H1 (cell line): ENCODE measurements at regions not wholly inside any gene's neighbourhood (a gene's known extent, or its start where the extent isn't known, plus 50 kb on each side); places are given as distances from the start of the nearest gene placed in this dataset.

ENCODE experiments used
- CTCF ChIA-PET: fragments of 300-600 bp; sonication (Branson Sonifier 250); formaldehyde crosslinking; loops from one replicate; lab custom pipeline; 2021; ENCODE audit not compliant: partially characterized antibody; lab: Charles Lee
- POLR2A ChIA-PET: fragments of 300-600 bp; sonication (Branson Sonifier 250); formaldehyde crosslinking; loops from one replicate; lab custom pipeline; 2021; ENCODE audit warnings: inconsistent platforms; ENCODE audit not compliant: partially characterized antibody; lab: Charles Lee
- DNase-seq, 2 experiments: peaks; one replicate each; pipeline versions ENCODE4 v3.0.0 to v3.0.0-alpha.2; 2010 to 2022; ENCODE audit warnings: low spot score in 2 of 2, low read depth in 1 of 2, mixed read lengths in 1 of 2
- FAIRE-seq: peaks from 2 replicates; lab custom pipeline; 2011; peaks lifted over from hg19 to GRCh38; lab: Jason Lieb, UNC
- H2AFZ ChIP-seq: 2 replicates; pipeline ENCODE4 v1.8.1; 2012; ENCODE audit warnings: low read length, inconsistent platforms
- H2AK5ac ChIP-seq: 2 replicates; pipeline ENCODE4 v1.6.1; 2013; ENCODE audit warnings: low read depth, low read length
- H2BK120ac ChIP-seq: replicated peaks from 2 replicates; pipeline ENCODE3; 2013; ENCODE audit warnings: low read depth, low read length, inconsistent platforms
- H2BK12ac ChIP-seq: 2 replicates; pipeline ENCODE4 v1.6.1; 2013; ENCODE audit warnings: low read depth, low read length
- H2BK15ac ChIP-seq: 2 replicates; pipeline ENCODE4 v1.6.1; 2013; ENCODE audit warnings: low read length
- H2BK20ac ChIP-seq: 2 replicates; pipeline ENCODE4 v1.6.1; 2013; ENCODE audit warnings: low read length
- H2BK5ac ChIP-seq: 2 replicates; pipeline ENCODE4 v1.6.1; 2013; ENCODE audit warnings: low read depth, low read length
- H3K14ac ChIP-seq: 2 replicates; pipeline ENCODE4 v1.6.1; 2013; ENCODE audit warnings: inconsistent platforms; ENCODE audit not compliant: insufficient read length
- H3K18ac ChIP-seq: 2 replicates; pipeline ENCODE4 v1.6.1; 2013; ENCODE audit warnings: low read length; ENCODE audit errors: extremely low read depth
- H3K23ac ChIP-seq: 2 replicates; pipeline ENCODE4 v1.6.1; 2013; ENCODE audit warnings: inconsistent platforms; ENCODE audit not compliant: insufficient read length
- H3K23me2 ChIP-seq: 2 replicates; pipeline ENCODE4 v1.6.1; 2013; ENCODE audit warnings: low read depth, low read length
- H3K27ac ChIP-seq: 2 replicates; pipeline ENCODE4 v1.6.1; 2011; ENCODE audit warnings: low read depth, low read length, inconsistent platforms
- H3K27me3 ChIP-seq, 4 experiments: replicated peaks in 1 of 4; 1 replicate in 1 of 4; 2 replicates in 3 of 4; pipeline versions ENCODE4 v1.6.1 to v1.8.1; 2011 to 2013; ENCODE audit warnings: low read length in 3 of 4, mild to moderate bottlenecking in 3 of 4, inconsistent platforms in 2 of 4, mixed read lengths in 2 of 4, moderate library complexity in 1 of 4; ENCODE audit not compliant: control insufficient read depth in 3 of 4, insufficient read depth in 3 of 4; ENCODE audit errors: extremely low read depth in 1 of 4
- H3K36me3 ChIP-seq, 4 experiments: 2 replicates each; pipeline versions ENCODE4 v1.6.1 to v1.8.1; 2011 to 2013; ENCODE audit warnings: mild to moderate bottlenecking in 4 of 4, low read length in 3 of 4, moderate library complexity in 2 of 4, control low read depth in 1 of 4, inconsistent platforms in 1 of 4; ENCODE audit not compliant: insufficient read depth in 4 of 4, control insufficient read depth in 2 of 4
- H3K4ac ChIP-seq: replicated peaks from 2 replicates; pipeline ENCODE3; 2013; ENCODE audit warnings: low read length, low read depth, mixed read lengths, inconsistent platforms; ENCODE audit not compliant: insufficient read length
- H3K4me1 ChIP-seq, 4 experiments: replicated peaks in 1 of 4; 1 replicate in 1 of 4; 2 replicates in 3 of 4; pipeline versions ENCODE4 v1.6.1 to v1.8.1; 2011 to 2013; ENCODE audit warnings: low read length in 3 of 4, inconsistent platforms in 2 of 4, mixed read lengths in 1 of 4; ENCODE audit not compliant: insufficient read depth in 4 of 4, control insufficient read depth in 3 of 4
- H3K4me2 ChIP-seq, 2 experiments: 2 replicates each; pipeline versions ENCODE4 v1.6.1 to v1.8.1; 2011 to 2013; ENCODE audit warnings: low read depth in 2 of 2, low read length in 2 of 2, control low read depth in 1 of 2, inconsistent platforms in 1 of 2, mild to moderate bottlenecking in 1 of 2; ENCODE audit not compliant: insufficient read depth in 1 of 2
- H3K4me3 ChIP-seq, 4 experiments: fragments of 200-600, 300-600 bp in 1 of 4; sonication (generic), shearing (Covaris generic), sonication (Bioruptor Twin) in 1 of 4; 2 replicates each; pipeline versions ENCODE4 v1.5.1 to v1.8.1; 2011 to 2016; ENCODE audit warnings: low read length in 4 of 4, low read depth in 3 of 4, control low read depth in 2 of 4, inconsistent platforms in 2 of 4, mild to moderate bottlenecking in 2 of 4, mixed read lengths in 1 of 4, moderate library complexity in 1 of 4; ENCODE audit not compliant: insufficient read depth in 2 of 4; ENCODE audit errors: extremely low read depth in 1 of 4
- H3K56ac ChIP-seq: replicated peaks from 2 replicates; pipeline ENCODE3; 2013; ENCODE audit warnings: low read depth, mild to moderate bottlenecking, mixed read lengths, low read length, inconsistent platforms; ENCODE audit not compliant: insufficient read length
- H3K79me1 ChIP-seq: 2 replicates; pipeline ENCODE4 v1.6.1; 2013; ENCODE audit warnings: low read depth, low read length, control low read depth
- H3K79me2 ChIP-seq, 2 experiments: 2 replicates each; pipeline versions ENCODE4 v1.6.1 to v1.8.1; 2012 to 2013; ENCODE audit warnings: low read length in 2 of 2, mild to moderate bottlenecking in 2 of 2, inconsistent platforms in 1 of 2; ENCODE audit not compliant: insufficient read depth in 2 of 2, control insufficient read depth in 1 of 2
- H3K9ac ChIP-seq, 4 experiments: replicated peaks in 1 of 4; 1 replicate in 1 of 4; 2 replicates in 3 of 4; pipeline versions ENCODE4 v1.6.1 to v1.8.1; 2011 to 2013; ENCODE audit warnings: low read depth in 3 of 4, low read length in 3 of 4, control low read depth in 2 of 4, mild to moderate bottlenecking in 2 of 4, moderate library complexity in 2 of 4, inconsistent platforms in 1 of 4; ENCODE audit errors: extremely low read depth in 1 of 4
- H3K9me3 ChIP-seq, 2 experiments: 2 replicates each; pipeline versions ENCODE4 v1.6.1 to v1.8.1; 2012 to 2013; ENCODE audit warnings: mild to moderate bottlenecking in 2 of 2, moderate library complexity in 2 of 2, control low read depth in 1 of 2, inconsistent platforms in 1 of 2, low read depth in 1 of 2, low read length in 1 of 2, mixed read lengths in 1 of 2; ENCODE audit not compliant: insufficient read depth in 2 of 2
- H4K20me1 ChIP-seq, 2 experiments: replicated peaks in 1 of 2; 2 replicates each; pipeline versions ENCODE3 to v1.8.1; 2011 to 2013; ENCODE audit warnings: inconsistent platforms in 2 of 2, low read length in 2 of 2, mild to moderate bottlenecking in 1 of 2; ENCODE audit not compliant: insufficient read depth in 2 of 2, control insufficient read depth in 1 of 2
- H4K5ac ChIP-seq: 2 replicates; pipeline ENCODE4 v1.6.1; 2013; ENCODE audit warnings: low read length, low read depth, mixed read lengths, inconsistent platforms; ENCODE audit not compliant: insufficient read length
- H4K8ac ChIP-seq: 2 replicates; pipeline ENCODE4 v1.8.0; 2013; ENCODE audit warnings: mild to moderate bottlenecking, moderate library complexity, low read length, inconsistent platforms; ENCODE audit not compliant: insufficient read depth; ENCODE audit errors: extremely low read depth
- H4K91ac ChIP-seq: replicated peaks from 2 replicates; pipeline ENCODE3; 2013; ENCODE audit warnings: low read length, mixed read lengths, inconsistent platforms; ENCODE audit not compliant: insufficient read length
- ATF3 ChIP-seq: IDR thresholded peaks from 2 replicates; pipeline ENCODE4 v1.6.1; 2011; ENCODE audit warnings: low read depth, mild to moderate bottlenecking, low read length; ENCODE audit not compliant: insufficient read depth
- CHD1 ChIP-seq: IDR thresholded peaks from 2 replicates; pipeline ENCODE4 v1.6.1; 2012; ENCODE audit warnings: low read depth, low read length, improper control_type of control experiment
- CTCF ChIP-seq, 3 experiments: IDR thresholded peaks; 1 replicate in 2 of 3; 2 replicates in 1 of 3; pipeline versions ENCODE4 v1.5.1 to v1.6.1; 2011; ENCODE audit warnings: low read length in 3 of 3, mild to moderate bottlenecking in 3 of 3, inconsistent platforms in 2 of 3, low read depth in 1 of 3, moderate library complexity in 1 of 3; ENCODE audit not compliant: insufficient read depth in 1 of 3; ENCODE audit errors: control extremely low read depth in 1 of 3
- E2F6 ChIP-seq: IDR thresholded peaks from 2 replicates; pipeline ENCODE4 v1.6.1; 2012; ENCODE audit warnings: inconsistent platforms
- EZH2 ChIP-seq: fragments of 200-600 bp; sonication (generic); IDR thresholded peaks from 2 replicates; pipeline ENCODE4 v1.7.1; 2012; ENCODE audit warnings: low read depth, mild to moderate bottlenecking, moderate library complexity, low read length, inconsistent platforms; ENCODE audit not compliant: severe bottlenecking
- FOSL1 ChIP-seq: IDR thresholded peaks from 2 replicates; pipeline ENCODE4 v1.6.1; 2011; ENCODE audit warnings: mild to moderate bottlenecking, low read depth, low read length, moderate library complexity; ENCODE audit not compliant: insufficient read depth
- HDAC2 ChIP-seq, 2 experiments: fragments of 300-600 bp in 1 of 2; sonication (generic) in 1 of 2; IDR thresholded peaks; 2 replicates each; pipeline ENCODE4 v1.6.1; 2011 to 2012; ENCODE audit warnings: low read depth in 2 of 2, low read length in 2 of 2, mild to moderate bottlenecking in 2 of 2, moderate library complexity in 2 of 2, borderline replicate concordance in 1 of 2, inconsistent platforms in 1 of 2
- PHF8 ChIP-seq: fragments of 200-600 bp; sonication (generic); conservative IDR thresholded peaks from 2 replicates; pipeline ENCODE4 v1.7.1; 2012; ENCODE audit warnings: low read depth, mild to moderate bottlenecking, inconsistent platforms, low read length, moderate library complexity
- SP4 ChIP-seq: IDR thresholded peaks from 2 replicates; pipeline ENCODE4 v1.6.1; 2012; ENCODE audit warnings: low read length, inconsistent platforms
- TBP ChIP-seq: IDR thresholded peaks from 2 replicates; pipeline ENCODE4 v1.6.1; 2011; ENCODE audit warnings: low read depth, low read length, improper control_type of control experiment
- WGBS, 2 experiments: shearing (Covaris generic) in 1 of 2; methylation state at CpG; one replicate each; pipeline versions ENCODE4 v1.1.6 to v1.1.7; 2013 to 2015; ENCODE audit warnings: low lambda C conversion rate in 2 of 2, mixed read lengths in 2 of 2, inconsistent platforms in 1 of 2, low coverage in 1 of 2, missing lambda C conversion rate in 1 of 2; ENCODE audit not compliant: insufficient replicate concordance in 2 of 2, insufficient coverage in 1 of 2, insufficient read length in 1 of 2; ENCODE audit errors: extremely low coverage in 1 of 2, missing lambda C conversion rate in 1 of 2; 5-methylcytosine and 5-hydroxymethylcytosine counted together

GRCh38 chr13:91132381-91132780, 215.1 kb upstream of the MIR17HG start:
- DNase-seq = no peak
- ChIA-PET CTCF (interaction anchor here (0.6 kb wide), 1 partner anchor 19 kb away, joined by 3 read pairs; no protein-coding TSS in a partner anchor), POLR2A (no interaction called here)
- Histone ChIP-seq H2BK12ac (no peak overlapping the region), H3K23me2 (no peaks in the 10 kb centered on the region), H3K18ac (no peak overlapping the region), H2BK20ac (no peak overlapping the region), H3K36me3 (no peaks in the 10 kb centered on the region), H3K27me3 (no peaks in the 10 kb centered on the region), H4K5ac (no peak overlapping the region), H3K27ac (no peak overlapping the region), H2BK5ac (no peak overlapping the region), H4K20me1 (no peaks in the 10 kb centered on the region), H3K23ac (no peak overlapping the region), H3K4me3 (no peak overlapping the region), H3K79me1 (no peaks in the 10 kb centered on the region), H3K4me1 (peaks cover 0 to 2% (median 0%) of the 10 kb centered on the region in 4 experiments; a peak in 1 of 7 replicates), H4K8ac (no peak overlapping the region), H3K9me3 (no peaks in the 10 kb centered on the region), H3K4me2 (no peak overlapping the region), H2AK5ac (no peak overlapping the region), H2BK15ac (no peak overlapping the region), H3K4ac (no peak overlapping the region), H3K56ac (no peak overlapping the region), H2AFZ (no peak overlapping the region), H4K91ac (no peak overlapping the region), H3K9ac (no peak overlapping the region), H3K79me2 (no peaks in the 10 kb centered on the region), H2BK120ac (no peak overlapping the region), H3K14ac (no peak overlapping the region)
- FAIRE-seq = no peak
- 94% methylated on average over 4 of the region's 4 CpGs; no CpG with 5 or more reads in 1 of the 2 experiments for WGBS, 2 experiments
- TF ChIP-seq PHF8 (no peak), ATF3 (no peak), SP4 (no peak), HDAC2 (IDR thresholded peaks at IDR 0.05; ENCODE audit: borderline replicate concordance in 1 of 2, low read depth in 2 of 2, low read length in 2 of 2) (no peak), CHD1 (no peak), E2F6 (no peak), FOSL1 (no peak), EZH2 (no peak), CTCF (IDR thresholded peaks at IDR 0.05; ENCODE audit: control extremely low read depth in 1 of 3, insufficient read depth in 1 of 3, low read depth in 1 of 3, low read length in 3 of 3) (no peak), TBP (no peak)
